ENCODE measurements at regions not wholly inside any gene's neighbourhood (a gene's known extent, or its start where the extent isn't known, plus 50 kb on each side); places are given as distances from the start of the nearest gene placed in this dataset.

DNA sequence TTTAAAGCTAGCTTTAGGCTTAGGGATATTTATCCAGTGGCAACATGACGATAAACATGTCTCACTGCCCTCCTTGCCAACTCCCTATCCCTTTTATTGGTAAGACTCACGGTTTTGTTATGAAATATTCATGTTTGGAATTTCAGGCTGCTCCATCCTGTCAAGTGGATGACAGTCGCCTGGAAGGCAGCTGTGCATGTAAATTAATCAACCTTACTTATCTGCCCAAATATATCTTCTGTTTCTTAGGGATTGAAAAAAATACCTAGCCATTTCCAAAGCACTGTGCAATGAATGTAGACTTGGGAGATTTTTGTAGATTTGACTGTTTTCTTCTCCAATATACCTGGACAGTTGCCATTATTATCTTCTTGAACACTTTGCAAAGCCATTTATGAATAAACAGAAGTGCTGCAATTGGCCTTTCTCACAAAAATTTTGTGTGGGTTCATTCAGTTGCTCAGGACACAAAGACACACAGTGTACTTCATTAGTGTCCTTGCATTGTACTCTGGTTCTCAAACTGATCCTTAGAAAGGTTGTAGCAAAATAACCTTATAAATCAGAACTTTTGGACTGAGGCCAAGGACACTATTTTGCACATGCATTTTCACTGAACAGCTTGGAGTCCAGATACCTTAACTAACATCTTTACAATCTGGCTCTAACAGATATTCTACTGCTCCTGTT is 889.4 kb upstream of the SEMA6A start:
- no peak for DNase-seq

DNA sequence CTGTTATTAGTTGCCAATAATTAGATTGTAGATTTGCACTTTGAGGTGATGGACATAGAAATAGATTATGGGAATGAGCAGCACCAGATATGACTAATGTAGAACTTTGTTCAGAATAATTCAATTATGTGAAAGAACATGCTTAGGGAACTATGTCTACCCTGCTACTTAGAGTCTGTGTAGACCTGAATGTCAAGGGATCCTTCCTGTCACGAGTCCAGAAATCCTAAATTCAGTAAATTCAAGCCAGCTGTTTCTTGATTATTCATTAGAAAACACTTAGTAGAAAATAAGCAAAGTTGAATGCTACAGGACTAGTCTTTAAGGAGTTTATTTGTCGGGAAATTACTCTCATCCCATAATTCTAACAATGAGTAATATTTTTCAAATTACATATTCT is 887.3 kb upstream of the SEMA6A start:
- DNase-seq, result no peak

DNA sequence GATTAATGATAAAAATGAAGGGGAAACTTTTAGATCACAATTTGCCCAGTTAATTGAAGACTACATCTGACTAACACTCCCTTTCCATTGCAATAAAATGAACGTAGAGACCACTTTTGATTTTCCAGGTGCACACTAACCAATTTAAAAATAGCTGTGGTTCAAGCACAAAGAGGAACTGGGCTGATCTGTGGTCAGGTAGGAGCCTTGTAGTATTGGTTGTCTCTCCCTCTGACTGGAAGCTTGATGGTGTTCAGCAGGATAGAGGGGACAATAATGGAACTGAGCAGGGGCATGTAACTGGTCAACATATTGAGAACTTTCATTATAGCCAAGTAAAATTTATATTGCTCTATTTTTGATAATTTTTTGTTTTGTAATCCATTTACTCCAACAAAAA is 886.8 kb upstream of the SEMA6A start:
- no peak for DNase-seq

DNA sequence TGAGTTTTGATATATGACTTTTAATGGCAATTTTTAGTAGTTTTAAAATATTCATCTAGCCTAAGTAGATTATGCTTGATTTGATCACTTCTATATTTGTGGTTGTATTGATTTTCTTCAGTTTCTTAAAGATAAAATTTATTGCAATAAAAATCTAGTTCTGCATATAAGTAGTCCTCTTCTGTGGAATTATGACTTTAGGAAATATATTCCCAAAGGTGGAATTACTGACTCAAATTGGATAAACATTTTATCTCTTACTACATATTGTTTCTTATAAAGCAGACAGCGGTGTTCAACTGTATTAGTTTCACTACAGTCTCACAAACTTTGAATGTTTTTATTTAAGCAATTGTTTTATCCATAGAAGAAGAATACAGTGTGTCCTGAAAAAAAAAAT is 883.0 kb upstream of the SEMA6A start:
- DNase-seq, result no peak

DNA sequence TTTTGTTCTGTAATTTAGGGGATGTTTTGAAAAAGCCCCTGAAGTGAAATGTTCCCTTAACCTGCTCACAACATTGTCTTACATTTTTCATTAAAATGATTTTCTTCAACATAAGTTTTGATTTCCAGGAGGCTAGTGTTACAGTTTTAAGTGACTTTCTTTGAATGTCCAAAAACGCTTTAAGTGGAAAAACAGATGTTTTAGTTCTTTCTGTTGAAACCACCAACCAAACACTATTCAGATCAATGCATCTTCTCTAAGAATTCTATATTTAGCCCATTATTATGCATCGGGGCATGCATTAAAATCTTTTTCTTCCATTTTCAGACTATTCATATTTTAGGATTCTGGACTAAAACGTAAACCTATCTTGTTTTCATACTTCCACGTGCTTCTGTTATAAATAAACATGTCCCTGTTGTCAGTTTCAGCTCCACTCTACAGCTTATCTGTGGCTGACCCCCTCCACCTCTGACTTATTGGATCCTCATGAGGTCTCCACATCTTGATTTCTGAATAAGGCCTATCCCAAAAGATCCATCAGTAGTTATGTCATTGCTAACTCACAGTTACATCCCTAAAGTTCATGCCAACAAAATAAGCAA is 882.3 kb upstream of the SEMA6A start:
- no peak for DNase-seq

DNA sequence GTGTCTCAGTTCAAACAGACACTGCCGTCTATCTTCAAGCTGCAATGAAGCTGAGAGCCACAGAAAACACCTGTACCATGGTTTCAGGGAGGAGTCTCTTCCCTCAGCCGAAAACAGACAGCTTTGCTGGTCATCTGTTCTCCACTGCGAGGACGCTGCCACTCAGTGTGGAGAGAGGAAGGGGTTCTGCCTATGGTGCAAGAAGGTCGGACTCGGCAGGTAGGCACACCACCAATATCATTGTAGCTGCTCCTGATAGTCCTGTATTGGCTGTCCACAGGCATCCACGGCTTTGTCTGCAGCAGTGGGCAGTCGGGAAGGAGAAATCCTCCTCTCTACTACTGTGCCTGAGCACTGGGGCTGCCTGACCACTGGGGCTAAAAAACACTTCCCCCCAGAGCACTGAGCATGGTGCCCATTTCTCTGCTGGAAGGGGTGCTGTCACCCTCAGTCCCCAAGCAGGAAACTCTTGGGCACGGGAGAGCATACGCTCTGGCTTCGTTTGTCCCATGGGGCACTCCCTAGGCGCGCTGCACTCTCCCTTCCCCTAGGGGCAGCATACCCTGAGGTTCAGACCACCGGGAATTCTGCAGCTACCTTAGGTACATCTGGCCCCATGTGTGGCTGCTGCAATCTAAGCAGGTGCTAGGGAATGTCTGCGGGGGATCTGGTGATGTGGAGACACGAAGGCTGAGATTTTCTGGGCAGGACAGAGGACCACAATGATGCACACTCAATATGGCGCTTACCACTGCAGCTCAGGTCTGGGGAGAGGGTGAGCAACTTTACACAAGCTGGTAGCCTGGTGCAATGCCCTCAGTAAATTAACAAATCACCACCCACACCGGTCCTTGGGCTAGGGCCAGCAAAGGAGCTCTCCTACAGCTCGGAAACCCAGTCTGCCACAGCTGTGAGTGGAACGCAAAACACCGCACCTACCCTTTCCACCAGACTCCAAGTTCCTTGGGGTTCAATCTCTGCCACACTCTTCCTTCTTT is 880.9 kb upstream of the SEMA6A start:
- no peak for DNase-seq

DNA sequence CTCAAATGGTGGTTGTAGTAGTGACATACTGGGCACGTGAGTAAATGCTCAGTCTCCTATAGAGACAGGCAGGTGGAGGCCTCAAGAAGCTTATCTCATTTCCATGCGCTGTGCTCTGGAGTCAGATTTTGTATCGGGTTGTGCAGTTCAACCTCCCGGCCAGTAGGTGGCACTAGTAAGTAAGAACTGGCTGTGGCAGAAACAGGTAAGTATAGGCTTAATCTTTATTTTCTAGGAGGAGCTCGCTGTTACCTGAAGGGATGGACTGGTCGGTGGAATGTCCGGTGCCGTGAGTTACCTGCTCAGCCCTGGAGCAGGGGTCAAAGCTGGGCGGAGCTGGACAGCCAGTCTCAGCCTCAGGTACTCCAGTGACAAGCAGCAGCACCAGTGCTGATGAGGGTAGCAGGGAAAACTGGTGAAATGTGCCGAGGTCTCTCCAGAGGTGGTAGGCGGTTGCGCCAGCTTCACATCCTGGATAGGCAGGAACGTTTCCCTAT is 880.1 kb upstream of the SEMA6A start:
- DNase-seq, result peak; percentile 14

DNA sequence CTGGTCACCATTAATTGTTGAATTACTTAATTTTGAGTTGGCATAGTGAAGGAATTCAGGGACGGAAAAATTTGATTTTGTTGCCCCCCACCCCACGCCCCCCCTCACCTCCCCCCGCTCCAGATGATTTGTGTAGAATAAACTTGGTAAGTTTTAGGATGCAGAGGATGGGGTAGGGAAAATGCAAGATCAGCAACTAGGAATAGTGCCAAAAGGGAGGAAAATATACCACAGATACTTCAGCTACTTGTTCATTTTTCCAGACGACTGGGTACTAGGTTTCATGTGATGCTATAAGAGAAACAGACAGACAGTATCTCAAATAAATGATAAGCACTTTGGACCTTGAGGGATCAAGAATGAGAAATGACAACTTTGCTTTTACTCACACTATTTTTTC is 862.2 kb upstream of the SEMA6A start:
- DNase-seq, result no peak

DNA sequence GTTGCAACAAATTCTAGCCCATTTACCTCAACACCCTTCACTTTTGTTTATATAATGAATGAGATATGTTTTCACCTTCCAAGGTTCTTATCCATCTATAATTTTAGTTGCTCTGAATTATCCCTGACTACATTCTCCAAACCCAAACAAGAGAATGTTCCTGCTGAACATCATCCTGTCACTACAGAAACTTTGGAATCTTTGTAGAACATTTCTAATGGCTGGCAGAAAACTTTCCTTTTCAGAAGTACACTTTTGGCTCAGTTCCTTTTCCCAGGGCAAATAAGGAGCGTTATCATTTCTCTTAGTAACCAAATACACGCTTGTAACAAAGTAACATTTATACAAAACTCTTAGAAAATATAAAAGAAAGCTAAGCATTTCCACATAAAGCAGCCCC is 860.6 kb upstream of the SEMA6A start:
- no peak for DNase-seq

DNA sequence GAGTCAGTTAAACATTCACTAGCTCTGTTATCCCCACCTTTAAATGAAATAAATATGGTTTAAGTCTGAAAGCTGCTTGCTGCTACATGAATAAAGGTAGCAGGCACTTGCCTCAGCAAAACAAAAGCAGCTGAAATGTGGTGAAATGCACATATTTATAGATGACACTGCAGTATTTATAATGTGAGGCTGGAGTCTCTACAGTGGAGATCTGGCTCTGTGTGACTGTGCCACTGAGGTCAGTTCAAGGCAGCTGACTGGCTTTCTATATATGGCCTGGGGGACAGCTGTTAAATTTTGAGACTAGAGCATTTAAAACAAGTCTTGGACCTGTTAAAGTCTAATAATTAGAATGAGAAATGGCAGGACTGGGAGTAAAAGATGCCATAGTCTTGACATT is 859.6 kb upstream of the SEMA6A start:
- DNase-seq, result no peak

DNA sequence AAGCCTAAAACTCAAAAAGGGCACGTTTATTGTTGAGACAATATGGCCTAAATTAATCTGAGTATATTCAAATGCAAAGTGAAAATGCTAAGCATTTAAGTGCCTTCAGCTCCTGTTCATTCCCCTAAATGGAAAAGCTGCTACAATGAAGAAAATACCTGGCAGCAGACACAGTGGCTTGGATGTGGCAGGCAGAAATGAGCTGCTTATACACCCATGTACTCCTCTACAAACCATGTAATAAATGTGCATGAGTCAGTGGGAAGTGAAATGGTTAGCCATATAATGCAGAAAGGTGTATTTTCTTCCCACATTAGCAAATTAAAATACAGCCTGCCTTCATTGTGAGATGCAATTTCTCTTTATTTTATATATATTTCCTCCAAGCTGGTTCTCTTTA is 859.2 kb upstream of the SEMA6A start:
- DNase-seq, result no peak

DNA sequence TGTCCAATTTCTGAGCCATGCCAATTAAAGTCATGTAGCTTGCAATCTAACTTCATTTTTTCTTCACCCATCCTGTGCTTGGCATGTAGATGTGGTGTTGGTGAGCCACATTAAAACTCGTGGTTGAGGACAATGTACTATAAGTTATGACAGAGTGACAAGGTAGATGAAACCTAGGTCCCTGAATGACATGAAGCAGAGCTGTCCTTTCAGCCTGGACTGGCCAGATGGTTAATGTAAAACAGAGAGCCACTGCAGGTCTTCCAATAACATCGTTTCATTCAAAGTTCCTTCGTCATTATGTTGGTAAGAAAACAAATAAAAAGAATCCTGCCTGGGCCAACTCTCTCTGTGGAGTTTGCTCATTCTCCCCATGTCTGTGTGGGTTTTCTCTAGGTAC is 856.5 kb upstream of the SEMA6A start:
- no peak for DNase-seq

DNA sequence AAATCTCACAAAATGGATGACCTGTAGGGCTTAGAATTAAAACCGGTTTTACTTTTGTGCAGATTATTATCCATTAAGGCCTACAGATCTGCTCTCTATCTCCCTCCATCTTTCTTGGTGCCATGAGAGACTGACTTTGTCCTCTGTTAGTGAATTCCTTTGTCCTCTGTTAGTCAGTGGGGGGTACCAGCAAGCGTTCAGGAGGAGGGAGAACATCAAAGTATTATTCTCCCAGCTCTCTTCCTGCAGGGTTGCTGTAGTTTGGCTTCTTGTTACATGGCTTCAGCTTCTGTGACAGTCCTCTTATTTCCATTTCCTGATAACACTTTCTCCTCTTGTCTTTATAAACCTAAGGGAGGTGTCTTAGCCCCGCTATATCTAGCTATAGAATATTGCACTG is 850.5 kb upstream of the SEMA6A start:
- DNase-seq, result no peak

DNA sequence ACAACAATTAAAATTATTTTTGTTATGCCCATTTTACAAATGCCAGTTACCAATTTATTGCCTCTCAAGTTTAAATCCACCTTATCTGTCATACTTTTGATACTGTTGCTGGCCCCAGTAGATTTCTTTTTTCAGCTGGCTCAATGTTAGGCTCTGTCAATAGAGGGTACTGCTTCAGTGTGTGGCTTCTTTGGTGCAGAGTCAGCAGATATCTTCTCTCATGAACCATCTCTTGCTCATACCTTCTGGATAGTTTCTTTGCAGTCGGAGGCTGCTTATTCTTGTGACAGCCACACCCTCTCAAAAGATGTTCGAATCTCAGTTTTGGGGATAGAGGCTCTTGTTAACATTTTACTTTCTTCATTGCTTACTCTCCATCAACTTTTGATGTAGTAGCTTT is 849.9 kb upstream of the SEMA6A start:
- DNase-seq, result no peak

DNA sequence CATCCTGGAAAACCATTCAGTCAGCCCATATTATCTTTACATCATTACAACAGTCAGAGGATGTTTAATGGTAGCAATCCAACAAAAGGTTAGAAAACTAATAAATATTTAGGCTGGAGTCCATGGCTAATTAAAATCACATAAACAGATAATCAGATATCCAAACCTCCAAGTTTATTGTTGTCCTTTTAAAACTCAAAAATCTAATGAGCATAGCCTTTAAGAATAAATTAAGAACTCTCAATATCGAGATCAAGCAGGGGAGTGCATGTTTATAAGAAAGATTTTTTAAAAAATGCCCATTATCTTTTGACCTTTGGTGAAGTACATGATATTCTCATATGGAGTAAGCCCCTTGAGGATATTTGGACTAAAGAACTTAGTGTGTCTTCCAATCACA is 842.9 kb upstream of the SEMA6A start:
- DNase-seq, result no peak

DNA sequence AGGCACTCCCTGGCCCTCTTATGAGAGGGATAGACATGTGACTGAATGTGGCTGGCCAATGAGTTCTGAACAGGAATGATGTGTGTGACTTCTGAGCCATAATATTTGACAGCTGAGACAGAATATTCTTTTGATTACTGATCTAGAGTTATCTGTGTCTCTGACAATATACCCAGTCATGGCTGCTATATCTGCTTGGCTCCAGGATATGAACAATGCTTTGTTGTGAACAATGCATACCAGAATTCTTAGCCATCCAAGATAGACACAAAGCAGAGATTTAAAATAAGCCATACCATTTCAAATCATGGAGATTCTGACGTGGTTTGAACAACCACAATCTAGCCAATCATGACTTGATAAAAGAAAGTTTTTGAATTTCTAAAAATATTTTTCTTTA is 840.3 kb upstream of the SEMA6A start:
- DNase-seq, result no peak

DNA sequence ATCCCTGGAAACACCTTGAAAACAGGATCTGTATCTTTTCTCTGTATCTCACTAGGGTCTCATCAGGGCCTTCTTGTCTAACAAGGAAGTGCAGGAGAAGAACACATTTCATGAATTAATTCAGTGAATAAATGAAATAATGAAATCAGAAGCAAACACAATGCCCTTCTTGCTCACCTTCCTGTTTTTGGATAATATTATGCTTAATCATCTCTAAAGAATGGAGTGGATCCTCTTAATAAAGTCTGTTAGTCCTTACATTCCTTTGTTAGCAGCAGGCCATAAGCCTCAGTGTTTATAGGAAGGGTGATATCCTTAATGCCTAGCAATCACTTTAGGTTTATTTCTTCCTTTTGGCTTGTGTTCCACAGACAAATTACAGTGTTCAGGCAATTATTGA is 837.1 kb upstream of the SEMA6A start:
- no peak for DNase-seq

DNA sequence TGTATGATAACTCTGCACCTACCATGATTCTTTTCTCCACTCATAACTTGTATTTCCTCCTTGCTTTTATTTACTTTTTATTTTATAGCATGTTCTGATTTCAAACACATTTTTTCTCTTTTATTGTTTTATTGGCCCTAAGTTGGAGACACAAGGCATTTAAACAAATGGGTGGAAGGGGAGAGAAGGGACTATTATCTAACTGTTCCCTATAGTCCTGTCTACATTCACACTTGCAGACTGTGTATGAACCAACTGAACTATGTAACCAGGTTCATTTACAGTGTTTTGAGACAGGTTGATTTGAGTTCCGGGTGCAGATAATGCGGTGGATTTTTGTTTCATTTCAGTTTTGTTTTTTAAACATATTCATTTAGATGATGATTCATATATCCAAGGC is 830.6 kb upstream of the SEMA6A start:
- DNase-seq, result no peak

DNA sequence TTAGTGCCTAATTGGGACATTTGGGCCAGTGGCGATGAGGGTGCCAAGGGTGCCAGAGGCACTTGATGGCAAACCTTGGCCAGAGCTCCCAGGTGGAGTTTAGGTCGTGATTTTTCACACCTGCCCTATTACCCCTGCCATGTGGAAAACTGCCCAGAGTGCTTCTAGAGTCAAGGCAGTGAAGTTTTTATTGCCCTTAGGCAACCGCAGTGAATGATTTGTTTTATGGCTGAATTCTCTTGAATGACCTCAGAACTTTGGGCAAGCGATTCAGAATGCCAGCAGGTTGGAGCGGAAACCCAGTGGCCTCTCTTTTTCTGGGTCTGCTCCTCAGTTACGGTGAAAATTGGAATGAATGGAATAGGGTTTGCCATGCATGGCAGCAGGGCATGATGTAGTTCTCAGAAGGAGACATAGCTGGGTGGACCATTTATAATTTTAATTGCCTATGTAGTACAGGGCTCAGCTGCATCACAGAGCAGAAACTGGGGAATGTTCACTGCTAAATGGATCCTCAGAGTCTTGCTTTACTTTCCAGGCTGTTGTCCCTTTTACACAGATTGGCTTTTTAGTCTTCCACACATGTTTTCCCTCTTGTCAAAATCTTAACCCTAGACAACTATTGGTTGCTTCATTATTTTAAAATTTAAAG is 820.0 kb upstream of the SEMA6A start:
- no peak for DNase-seq

DNA sequence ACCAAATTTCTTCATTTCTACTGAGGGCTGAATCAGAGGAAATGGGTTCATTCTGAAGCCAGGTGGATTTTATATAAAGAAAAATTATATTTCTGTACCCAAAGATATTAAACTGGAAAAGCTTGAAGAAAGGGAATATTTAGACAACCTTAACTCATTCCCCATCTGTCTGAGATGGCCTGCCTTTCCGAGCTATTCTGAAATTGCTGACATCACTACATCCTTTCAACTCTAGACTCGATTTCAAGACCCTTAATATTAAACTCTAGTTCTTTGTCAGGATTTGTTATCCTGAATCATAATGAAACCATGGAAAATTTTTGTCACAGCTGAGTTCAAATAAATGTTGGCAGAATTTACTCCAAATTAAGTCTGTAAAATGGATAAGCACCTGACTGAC is 818.5 kb upstream of the SEMA6A start:
- no peak for DNase-seq

DNA sequence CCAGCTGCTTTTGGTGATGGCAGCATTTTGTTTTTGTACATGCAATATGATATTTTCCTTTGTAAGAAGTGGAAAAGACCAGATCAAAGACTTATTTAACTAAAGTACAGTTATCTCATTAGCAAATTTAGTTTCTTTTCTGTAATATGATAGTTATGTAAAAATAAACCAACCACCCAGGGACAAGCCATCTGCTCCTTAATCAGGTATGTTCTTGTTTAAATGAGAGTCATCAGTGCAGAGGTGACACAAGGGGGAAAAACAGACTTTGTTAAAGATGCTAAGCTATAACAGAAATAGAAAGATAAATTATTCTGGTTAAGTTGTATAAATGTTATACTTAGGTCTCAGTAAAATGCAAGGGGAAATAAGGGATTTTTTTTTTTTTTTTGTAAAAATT is 805.7 kb upstream of the SEMA6A start:
- DNase-seq, result no peak

DNA sequence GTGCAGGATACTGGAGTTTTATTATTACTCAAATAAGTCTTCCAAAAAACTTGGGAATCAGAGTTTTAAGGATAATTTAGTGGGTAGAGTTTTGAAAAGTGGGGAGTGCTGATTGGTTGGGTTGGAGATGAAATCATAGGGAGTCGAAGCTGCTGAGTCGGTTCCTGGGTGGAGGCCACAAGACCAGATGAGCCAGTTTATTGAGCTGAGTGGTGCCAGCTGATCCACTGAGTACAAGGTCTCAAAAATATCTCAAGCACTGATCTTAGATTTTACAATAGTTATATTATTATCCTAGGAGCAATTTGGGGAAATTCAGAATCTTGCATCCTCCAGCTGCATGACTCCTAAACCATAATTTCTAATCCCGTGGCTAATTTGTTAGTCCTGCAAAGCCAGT is 804.9 kb upstream of the SEMA6A start:
- DNase-seq, result no peak

DNA sequence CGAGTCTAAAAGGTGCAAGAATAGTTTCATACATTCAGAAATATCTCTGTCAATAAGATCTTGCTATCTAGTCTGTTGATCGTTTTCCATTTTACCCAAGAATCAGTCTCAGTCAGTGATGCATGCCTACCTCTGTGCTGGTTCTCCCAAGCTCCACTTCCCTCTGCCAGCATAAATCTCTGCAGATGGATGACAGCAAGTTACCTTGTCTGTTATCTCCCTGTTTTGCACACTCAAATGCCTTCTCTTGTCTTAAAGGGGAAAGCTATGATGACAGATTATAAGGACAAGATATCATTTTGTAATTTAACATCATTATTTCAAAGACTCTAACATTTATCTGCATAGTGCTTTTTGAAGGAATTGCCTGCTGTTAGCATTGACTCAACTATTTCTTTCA is 802.1 kb upstream of the SEMA6A start:
- no peak for DNase-seq

Measured in T-helper 9 cell (primary cell).